Ishikawa (cell line): ENCODE measurements at regions not wholly inside any gene's neighbourhood (a gene's known extent, or its start where the extent isn't known, plus 50 kb on each side); places are given as distances from the start of the nearest gene placed in this dataset.

Experiments used
- CEBPB ChIP-seq: IDR thresholded peaks from 2 replicates; pipeline ENCODE4 v1.6.1; 2012
- CREB1 ChIP-seq: IDR thresholded peaks from 2 replicates; pipeline ENCODE4 v1.6.1; 2012; ENCODE audit warnings: low read depth
- EGR1 ChIP-seq: IDR thresholded peaks from 2 replicates; pipeline ENCODE4 v1.6.1; 2012
- EP300 ChIP-seq: IDR thresholded peaks from 2 replicates; pipeline ENCODE4 v1.6.1; 2012; ENCODE audit warnings: borderline replicate concordance
- FOXM1 ChIP-seq: IDR thresholded peaks from 2 replicates; pipeline ENCODE4 v1.6.1; 2012; ENCODE audit warnings: low read depth, borderline replicate concordance
- MAX ChIP-seq: IDR thresholded peaks from 2 replicates; pipeline ENCODE4 v1.6.1; 2012
- NFIC ChIP-seq: IDR thresholded peaks from 2 replicates; pipeline ENCODE4 v1.6.1; 2012
- RAD21 ChIP-seq: IDR thresholded peaks from 2 replicates; pipeline ENCODE4 v1.6.1; 2012; ENCODE audit warnings: low read depth
- REST ChIP-seq: IDR thresholded peaks from 2 replicates; pipeline ENCODE4 v1.6.1; 2012; ENCODE audit warnings: low read depth, mild to moderate bottlenecking
- TAF1 ChIP-seq: IDR thresholded peaks from 2 replicates; pipeline ENCODE4 v1.6.1; 2012; ENCODE audit warnings: low read depth, mild to moderate bottlenecking
- TCF12 ChIP-seq: IDR thresholded peaks from 2 replicates; pipeline ENCODE4 v1.6.1; 2012; ENCODE audit warnings: low read depth
- USF1 ChIP-seq: IDR thresholded peaks from 2 replicates; pipeline ENCODE4 v1.6.1; 2012
- YY1 ChIP-seq: IDR thresholded peaks from 2 replicates; pipeline ENCODE4 v1.6.1; 2012; ENCODE audit warnings: low read depth
- ZBTB7A ChIP-seq: IDR thresholded peaks from 2 replicates; pipeline ENCODE4 v1.6.1; 2012; ENCODE audit warnings: low read depth

- TF ChIP-seq FOXM1 (no peak), USF1 (no peak), REST (no peak), ZBTB7A (no peak), RAD21 (no peak), EGR1 (no peak), CREB1 (no peak), TAF1 (no peak), MAX (no peak), EP300 (no peak), NFIC (no peak), TCF12 (no peak), CEBPB (no peak), YY1 (no peak)
Measured at GRCh38 chr6:120771019-120771418, 563.3 kb downstream of the TBC1D32 start.
